ENCODE measurements at regions not wholly inside any gene's neighbourhood (a gene's known extent, or its start where the extent isn't known, plus 50 kb on each side); places are given as distances from the start of the nearest gene placed in this dataset.

- TF ChIP-seq, protein P1, sequence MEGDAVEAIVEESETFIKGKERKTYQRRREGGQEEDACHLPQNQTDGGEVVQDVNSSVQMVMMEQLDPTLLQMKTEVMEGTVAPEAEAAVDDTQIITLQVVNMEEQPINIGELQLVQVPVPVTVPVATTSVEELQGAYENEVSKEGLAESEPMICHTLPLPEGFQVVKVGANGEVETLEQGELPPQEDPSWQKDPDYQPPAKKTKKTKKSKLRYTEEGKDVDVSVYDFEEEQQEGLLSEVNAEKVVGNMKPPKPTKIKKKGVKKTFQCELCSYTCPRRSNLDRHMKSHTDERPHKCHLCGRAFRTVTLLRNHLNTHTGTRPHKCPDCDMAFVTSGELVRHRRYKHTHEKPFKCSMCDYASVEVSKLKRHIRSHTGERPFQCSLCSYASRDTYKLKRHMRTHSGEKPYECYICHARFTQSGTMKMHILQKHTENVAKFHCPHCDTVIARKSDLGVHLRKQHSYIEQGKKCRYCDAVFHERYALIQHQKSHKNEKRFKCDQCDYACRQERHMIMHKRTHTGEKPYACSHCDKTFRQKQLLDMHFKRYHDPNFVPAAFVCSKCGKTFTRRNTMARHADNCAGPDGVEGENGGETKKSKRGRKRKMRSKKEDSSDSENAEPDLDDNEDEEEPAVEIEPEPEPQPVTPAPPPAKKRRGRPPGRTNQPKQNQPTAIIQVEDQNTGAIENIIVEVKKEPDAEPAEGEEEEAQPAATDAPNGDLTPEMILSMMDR (IDR thresholded peaks at IDR 0.05), result no peak
- TF ChIP-seq POLR2A (IDR thresholded peaks at IDR 0.05), result no peak
These were observed 617.4 kb upstream of the STXBP6 start for GRCh38 chr14:25667387-25667786.
